GM19239 (cell line): ENCODE measurements at regions not wholly inside any gene's neighbourhood (a gene's known extent, or its start where the extent isn't known, plus 50 kb on each side); places are given as distances from the start of the nearest gene placed in this dataset.

Source experiments
- DNase-seq: peaks from one replicate; pipeline ENCODE4 v3.0.0; 2011; ENCODE audit warnings: low spot score; ENCODE audit not compliant: insufficient read length
- FAIRE-seq: peaks from 2 replicates; lab custom pipeline; 2011; peaks lifted over from hg19 to GRCh38; lab: Jason Lieb, UNC

DNA sequence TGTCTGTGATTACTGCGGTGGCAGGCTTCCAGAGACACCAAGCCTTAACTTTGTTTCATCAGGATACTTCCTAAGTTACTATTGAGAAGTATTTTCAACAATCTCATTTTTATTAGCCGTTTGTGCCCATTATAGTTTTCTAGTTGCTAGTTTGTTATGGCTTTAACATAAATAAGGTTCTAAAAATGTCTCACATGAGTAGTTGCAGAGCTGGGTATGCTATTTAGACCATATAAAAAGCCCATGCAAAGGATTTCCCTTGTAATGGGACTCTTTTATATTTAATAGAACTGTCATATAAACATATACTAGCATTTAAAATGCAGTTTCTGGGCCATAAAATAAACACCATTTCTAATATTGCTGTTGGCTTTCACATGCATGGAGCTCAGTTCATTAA lies 205.3 kb upstream of the TCF21 start:
- DNase-seq (no peak), FAIRE-seq (no peak)

DNA sequence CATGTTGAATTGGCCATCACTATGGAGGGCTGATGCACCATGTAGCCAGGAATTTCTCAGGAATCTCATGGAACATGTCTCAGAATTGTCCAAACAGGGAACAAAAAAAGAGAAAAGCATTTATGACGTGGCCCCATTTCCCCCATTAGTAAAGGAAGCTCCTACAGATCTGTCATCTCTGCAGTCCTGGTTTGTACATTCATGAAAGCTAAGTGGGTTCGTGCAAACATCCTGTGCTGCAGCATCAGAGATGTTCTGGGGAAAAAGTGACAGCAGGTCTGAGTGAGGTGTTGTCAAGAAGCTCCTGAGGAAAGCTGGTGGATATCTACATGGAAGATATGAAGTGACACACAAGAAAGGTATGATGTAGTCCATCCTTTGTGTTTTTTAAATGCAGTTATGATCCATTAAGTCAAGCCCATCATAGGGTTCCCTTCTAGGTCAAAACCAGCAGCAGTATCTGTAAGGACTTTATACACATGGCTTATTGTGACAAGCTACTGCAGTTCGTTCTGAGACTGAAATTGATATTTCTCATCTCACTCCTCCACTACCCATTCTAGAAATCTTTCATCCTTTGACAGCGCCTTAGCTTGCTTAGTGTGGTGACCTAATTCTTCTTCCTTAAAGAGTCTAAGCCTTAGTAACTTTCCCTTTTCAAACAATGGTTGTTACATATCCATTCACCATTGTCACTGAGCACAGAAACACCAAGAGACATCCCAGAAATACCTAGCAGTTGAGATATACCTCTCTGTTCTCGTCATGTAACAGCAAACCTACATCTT lies 200.0 kb upstream of the TCF21 start:
- no peak for FAIRE-seq

DNA sequence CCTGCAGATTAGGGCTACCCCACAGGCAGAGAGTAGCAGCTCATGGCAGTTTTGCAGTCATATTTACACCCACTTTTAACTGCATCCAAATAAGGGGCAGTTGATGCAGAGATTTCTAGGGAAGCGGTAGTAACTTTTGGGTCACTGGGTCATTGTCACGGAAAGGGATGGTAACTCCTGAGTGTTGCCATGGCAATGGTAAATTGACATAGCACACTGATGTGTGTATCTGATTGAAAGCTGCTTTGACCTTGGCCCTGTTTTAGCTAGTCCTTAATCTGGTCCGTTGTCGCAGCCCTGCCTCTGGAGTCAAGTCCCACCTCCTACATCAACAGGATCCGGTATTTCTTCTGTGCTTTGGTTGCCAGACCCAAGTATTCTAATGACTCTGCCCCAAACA lies 199.1 kb upstream of the TCF21 start:
- FAIRE-seq (no peak), DNase-seq (no peak)

More for the DNA sequence above, 200.0 kb upstream of the TCF21 start:
- no peak for DNase-seq

DNA sequence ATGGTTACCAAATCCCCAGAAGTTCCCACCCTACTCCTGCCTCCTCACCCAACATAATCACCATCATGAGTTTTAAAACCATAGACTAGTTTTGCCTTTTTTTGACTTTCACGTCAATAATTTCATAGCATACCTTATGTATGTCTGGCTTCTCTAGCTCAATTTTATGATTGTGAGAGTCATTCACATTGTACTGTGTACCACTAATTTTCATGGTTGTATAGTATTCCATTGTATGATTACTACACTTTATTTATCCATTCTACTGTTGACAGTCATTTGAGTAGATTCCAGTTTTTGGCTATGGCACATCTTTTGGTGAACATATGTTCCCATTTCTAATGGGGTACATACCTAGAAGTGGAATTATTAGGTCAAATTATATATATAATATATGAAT lies 195.3 kb upstream of the TCF21 start:
- no peak for DNase-seq
- no peak for FAIRE-seq

DNA sequence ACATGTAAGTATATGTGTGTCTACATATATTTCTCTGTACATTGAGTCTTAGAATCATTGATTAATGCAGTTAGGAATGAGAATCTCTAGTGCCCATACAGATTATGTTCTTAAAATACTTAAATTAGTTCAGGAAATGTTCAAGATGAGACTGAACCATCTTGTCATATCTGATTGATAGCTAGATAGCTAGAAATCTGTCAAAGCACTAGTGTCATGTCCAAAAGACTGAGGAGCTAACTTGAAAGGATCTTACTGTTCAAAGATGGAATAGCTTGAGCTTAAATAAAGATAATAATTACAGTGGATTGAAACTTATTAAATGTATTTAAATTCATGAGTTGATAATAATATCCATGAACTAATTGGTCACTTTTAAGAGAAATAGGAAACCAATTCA lies 191.7 kb upstream of the TCF21 start:
- DNase-seq (no peak), FAIRE-seq (no peak)

DNA sequence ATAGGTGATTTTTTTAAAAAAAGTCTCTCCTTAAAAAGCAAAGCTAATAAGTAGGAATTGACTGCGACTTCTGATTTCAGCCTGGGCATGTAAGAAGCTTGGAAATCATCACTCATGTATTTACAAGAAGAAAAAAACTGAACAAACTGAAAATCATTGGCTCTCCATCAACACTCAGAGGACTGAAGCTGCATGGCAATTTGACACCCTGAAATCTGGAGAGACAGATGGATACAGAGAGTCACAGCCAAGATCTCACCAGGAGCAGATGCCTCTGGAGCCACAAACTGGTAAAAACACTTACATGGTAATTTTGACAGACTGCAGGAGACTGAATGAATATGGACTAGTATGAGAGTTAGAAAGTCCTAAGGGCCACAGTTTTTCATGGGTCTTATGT lies 191.2 kb upstream of the TCF21 start:
- DNase-seq, result no peak
- no peak for FAIRE-seq

DNA sequence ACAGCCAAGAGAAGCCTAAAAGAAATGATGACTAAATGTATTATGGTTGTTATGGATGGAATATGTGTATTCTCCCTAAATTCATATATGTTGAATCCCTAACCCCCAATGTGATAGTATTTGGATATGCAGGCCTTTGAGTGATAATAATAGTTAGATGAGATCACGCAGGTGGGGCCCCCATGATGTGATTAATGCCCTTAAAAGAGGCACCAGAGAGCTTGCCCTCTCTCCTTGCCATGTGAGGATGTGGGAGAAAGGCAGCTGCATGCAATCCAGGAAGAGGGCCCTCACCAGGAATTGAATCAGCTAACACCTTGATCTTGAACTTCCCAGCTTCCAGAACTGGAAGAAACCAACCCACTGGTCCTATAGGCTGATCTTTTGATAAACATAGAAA lies 190.6 kb upstream of the TCF21 start:
- no peak for DNase-seq
- FAIRE-seq, result no peak

DNA sequence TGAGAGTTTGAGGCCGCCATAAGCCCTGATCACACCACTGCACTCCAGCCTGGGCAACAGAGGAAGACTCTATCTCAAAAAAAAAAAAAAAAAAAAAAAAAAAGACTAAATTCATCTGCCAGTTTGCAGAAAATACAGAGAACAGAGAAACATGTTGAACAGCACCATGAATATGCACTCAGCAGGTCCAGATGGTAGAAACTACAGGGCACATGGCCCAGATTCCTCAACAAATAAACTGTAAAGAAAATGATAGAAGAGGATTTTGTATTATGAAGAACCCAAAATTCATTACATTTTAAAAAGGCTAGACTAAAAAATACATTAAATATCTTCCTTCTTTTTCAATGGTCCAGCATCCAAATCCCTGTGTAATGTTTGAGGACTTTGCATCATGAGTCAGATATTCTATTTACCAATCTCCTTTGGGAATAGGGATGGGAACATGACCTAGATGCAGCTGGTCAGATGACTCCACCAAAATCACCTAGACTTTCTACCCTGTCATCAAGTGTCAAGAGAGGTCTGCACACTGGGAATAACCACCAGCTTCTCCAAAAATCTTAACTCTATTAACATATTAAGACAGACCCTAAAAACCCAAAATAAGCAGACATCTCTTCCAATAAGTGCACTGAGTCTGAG lies 189.1 kb upstream of the TCF21 start:
- FAIRE-seq, result no peak
- DNase-seq, result no peak

DNA sequence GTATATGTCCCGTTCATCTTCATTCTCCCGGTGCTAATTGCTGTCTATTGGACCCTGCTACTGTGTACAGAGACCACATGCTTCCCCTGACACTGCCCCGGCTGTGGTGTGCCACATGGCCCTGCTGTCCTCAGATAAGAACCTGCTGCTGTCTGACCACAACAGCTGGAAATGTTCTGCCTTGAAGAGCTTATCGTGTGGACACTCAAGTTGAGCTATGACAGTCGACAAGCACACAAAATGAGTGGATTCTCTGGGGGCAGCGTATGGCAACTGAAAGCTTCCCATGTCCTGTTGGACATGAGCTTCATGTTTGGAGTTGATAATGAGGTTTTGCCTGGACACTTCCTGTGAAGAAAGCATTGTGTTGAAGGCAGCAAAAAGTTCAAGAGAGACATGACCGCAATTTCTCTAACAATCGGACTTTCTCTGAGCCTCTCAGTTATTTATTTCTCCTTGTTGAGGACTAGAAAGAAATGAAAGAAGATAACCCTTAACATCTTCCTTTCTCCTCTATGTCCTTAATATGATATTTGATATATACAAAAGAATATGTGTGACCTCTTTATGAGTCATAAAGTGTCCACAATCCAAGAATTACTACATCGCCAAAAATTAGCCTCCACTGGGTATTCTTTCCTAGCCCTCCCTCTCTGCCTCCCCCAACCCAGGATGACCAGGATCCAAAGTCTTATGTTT lies 187.1 kb upstream of the TCF21 start:
- DNase-seq, result no peak
- no peak for FAIRE-seq

DNA sequence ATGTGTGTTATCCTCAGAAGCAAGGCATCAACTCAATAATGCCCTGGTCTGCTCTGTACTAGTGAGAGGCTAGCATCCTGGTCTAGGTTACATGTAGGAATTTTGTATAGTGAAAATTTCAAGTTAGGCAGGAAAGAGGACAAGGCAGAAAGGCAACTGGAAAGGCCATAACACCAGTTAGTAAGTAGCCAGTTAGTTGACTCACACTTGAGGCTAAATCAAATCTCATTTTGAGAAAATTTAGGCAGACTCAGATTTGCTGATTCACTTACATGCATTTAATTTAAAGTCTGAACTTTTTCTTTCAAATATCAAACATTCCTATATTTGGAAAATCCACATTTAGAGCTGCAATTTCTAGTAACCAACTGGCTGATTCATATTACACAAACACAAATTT lies 184.5 kb upstream of the TCF21 start:
- FAIRE-seq (no peak), DNase-seq (no peak)

DNA sequence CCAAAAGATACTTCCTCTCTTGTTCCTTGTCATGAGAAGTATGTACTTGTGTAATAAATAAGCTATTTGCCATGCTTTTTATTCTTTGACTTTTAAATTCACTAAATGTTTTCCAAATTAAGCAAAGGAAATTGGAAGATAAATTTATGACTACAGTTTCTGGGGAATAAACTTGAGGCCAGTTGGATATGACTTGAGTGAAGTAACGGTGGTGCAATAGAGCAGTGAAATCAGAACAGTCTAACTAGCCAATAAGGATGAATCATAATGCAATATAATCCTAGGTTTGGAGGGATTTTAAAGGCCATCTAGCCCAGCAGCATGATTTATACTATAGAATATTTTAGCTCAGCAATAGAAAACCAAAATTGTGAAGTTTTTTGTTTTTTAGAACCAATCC lies 183.8 kb upstream of the TCF21 start:
- FAIRE-seq (no peak), DNase-seq (no peak)

DNA sequence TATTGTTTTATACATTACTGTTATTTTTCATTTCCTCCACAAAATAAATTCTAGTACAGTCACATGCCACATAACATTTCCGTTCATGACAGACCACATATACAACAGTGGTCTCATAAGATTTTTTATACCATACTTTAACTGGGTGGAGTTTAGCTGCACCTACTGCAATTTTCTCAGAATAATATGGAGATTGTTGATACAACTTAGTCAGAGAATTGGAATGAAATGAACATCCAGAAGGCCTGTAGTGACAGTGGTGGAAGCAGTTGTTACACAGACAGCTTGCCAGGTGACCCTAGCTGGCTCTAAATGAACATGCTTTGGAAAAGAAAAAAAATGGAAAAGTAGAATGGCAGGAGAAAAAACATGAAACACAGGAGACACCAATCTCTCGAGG lies 183.2 kb upstream of the TCF21 start:
- FAIRE-seq (no peak), DNase-seq (no peak)

DNA sequence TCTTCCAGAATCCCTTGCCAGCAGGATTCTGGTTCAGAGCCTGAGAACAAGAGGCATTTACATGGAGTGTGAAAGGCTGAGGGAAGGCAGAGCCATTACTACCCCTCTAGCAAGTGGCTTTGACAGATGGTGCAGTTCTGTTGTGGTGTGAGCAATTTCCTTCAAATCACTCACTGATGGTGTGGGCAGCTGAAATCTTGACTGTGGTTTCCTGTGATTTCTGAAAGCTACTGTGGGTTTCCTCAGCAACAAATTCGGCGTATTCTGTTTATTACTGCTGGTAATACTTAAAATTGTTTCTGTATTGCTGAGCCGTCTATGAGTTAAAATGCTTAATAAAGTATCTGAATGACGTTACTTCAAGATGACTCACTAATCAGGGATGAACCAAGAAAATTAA lies 181.5 kb upstream of the TCF21 start:
- DNase-seq (no peak), FAIRE-seq (no peak)

DNA sequence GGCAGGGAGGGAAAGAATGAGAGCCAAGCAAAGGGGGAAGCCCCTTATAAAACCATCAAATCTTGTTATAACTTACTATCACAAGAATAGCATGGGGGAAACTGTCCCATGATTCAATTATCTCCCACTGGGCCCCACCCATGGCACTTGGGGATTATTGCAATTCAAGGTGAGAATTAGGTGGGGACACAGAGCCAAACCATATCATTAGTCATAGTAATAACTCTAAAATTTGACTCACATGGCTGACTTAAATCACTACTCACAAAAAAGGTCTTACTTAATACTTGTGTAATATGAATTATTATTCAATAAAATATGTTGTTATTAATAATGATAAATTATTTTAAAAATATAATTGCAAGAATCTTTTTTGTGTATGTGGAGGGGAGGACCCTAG lies 178.1 kb upstream of the TCF21 start:
- FAIRE-seq (no peak), DNase-seq (no peak)

DNA sequence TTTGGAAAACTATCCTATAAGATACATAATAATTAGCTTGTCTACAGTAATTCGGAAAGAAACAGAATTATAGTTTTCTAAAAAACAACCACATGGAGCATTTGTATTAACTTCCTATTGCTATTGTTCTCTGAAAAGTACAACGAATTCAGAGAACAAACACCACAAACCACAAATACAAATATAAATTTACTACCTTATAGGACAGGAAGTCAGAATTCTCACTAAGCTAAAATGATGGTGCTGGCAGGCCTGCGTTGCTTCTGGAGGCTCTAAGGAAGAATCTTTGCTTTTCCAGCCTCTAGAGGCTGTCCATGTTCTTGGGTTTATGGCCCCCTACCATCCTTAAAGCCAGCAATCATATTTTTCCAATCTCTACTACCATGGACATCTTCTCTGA lies 173.6 kb upstream of the TCF21 start:
- FAIRE-seq (no peak), DNase-seq (no peak)

DNA sequence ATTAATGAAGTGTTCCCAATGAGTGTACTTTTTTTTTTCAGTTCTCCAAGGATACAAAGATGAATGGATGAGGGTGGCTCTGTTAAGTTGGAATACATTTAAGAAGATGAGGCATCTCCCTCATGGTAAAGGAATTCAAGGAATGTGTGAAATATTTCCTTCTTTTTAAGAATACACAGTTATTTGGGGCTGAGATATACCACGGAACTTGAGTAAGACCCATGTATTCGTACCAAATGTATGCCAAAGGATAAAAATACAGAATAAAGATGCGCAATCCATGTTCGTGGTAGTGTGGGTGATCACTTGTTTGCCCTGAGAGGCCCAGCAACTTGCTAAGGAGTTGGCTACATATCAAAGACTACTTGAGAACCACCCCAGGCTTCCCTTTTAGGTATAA lies 164.2 kb upstream of the TCF21 start:
- FAIRE-seq (no peak), DNase-seq (no peak)

DNA sequence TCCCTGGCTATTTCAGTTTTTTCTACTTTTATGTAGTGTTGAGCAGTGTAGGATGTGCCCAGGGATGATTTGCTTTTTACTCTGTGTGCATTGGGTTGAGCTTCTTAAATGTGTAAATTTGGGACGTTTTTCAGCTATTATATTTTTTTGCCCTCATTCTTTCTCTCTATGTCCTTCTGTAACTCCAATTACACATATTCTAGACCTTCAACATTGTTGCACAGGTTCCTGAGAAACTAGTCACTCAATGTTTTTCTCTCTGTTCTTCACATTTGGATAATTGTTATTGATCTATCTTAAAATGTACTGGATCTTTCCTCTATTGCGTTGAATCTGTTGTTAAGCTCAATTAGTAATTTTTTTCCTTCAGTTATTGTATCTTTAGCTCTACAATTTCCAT lies 162.7 kb upstream of the TCF21 start:
- DNase-seq (no peak), FAIRE-seq (no peak)

DNA sequence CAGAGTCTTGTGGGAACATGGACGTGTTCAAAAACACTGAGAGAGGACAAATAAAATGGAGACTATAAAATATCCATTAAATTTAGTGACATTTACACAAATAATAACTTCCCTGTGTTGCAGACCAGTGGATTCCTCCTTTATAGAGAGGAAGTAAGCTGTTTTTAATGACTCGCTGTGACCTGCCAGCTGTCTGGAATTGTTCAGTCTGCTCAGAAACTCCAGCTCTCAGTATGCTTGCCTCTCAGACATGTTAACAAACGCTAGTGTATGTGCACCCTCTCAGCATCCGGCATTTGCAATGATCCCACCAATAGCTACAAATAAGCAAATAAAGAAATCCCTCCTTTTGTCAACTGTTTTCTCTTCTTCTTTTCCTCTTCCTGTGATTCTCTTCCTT lies 158.0 kb upstream of the TCF21 start:
- FAIRE-seq, result no peak

DNA sequence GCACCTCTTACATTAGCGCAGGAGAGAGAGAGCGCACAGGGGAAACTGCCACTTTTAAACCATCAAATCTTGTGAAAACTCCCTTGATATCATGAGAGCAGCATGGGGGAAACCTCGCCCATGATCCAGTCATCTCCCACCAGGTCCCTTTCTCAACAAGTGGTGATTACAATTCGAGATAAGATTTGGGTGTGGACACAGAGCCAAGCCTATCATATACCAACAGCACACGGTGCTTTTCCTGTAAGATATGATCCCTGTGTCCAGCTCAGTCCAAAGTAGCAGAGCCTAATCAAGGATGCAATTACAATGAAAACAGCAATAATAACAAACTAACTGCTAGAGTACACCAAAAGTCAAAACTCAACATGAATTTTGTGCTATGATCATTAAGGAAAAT lies 148.7 kb upstream of the TCF21 start:
- FAIRE-seq (no peak), DNase-seq (no peak)

More for the DNA sequence above, 158.0 kb upstream of the TCF21 start:
- no peak for DNase-seq

DNA sequence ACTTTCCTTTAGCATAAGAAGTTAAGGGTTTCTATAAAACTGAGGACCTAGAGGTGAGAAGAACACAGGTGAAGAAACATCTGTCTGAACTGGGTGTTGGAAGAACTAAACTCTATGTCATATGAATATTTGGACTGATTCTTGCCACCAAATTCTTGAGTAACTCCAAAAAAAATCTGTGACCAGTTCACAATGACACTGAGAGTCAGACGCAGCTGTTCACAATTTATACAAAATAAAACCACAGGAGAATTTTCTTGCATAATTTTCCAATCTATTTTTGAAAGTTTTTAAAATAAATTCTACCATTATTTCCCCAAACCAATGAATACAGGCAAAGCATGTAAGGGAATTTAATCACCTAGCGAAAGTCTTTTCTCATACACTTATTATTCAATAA lies 148.1 kb upstream of the TCF21 start:
- FAIRE-seq, result no peak
- no peak for DNase-seq

DNA sequence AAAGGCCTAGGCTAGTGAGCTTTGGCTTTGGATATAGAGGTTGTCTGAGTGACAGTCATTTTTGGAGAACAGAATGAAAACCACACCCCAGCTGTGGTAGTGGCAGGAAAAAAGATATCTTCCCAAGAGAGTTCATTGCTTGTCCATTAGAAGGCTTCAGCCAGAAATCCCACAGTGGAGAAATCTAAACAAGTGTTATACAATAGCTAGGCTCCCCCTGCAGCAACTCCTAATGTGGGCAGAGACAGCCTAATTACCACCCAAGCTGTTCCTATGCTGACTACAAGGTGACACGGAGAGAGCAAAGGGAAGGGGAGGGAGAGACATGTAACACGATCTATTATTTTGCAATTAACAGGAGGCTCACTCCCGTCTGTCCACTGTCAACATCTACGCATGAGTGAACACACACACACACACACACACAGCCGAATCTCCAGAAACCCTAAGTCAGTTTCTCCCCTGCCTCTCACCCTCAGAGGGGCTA lies 147.5 kb upstream of the TCF21 start:
- DNase-seq (no peak), FAIRE-seq (no peak)
